ENCODE measurements at regions not wholly inside any gene's neighbourhood (a gene's known extent, or its start where the extent isn't known, plus 50 kb on each side); places are given as distances from the start of the nearest gene placed in this dataset.
A peak's percentile ranks its signal among the peaks of the same experiment; 100 is the strongest.

DNA sequence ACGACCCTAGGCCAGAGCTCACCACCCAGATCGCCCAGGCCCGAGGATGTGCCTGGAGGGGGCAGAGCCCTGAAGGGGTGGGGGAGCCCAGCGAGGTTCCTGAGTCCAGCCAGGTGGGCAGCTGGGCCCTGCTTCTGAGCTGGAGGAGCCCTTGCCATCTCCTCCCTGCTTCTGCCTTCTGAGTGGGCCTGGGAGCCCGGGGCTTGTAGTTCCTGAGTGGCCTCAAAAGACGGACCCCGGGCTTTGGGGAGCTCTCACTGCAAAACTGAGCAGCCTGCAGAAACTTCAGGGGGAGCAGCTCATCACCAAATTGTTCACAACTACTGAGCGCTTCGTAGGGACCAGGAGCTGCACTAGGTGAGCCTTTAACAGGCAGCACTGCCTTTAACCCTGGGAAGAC is 112.1 kb downstream of the NCOR2 start:
- Histone ChIP-seq H3K27ac (ENCODE audit: low read depth, low read length, poor library complexity, severe bottlenecking) (peak overlapping the region; percentile 53), H3K4me1 (ENCODE audit: insufficient read depth, low read length, severe bottlenecking) (peaks cover 51% of the 10 kb centered on the region), H3K4me3 (ENCODE audit: low read depth, low read length, poor library complexity, severe bottlenecking) (no peak overlapping the region), H3F3A (ENCODE audit: insufficient read depth, low read length) (no peaks in the 10 kb centered on the region), H3K79me2 (ENCODE audit: insufficient read depth, low read length) (no peaks in the 10 kb centered on the region), H3K27me3 (ENCODE audit: insufficient read depth, low read length) (no peaks in the 10 kb centered on the region), H3K36me3 (ENCODE audit: insufficient read depth, low read length) (0 out of 2 replicates have a peak, but pooled peaks cover 12% of the 10 kb centered on the region), H4K20me1 (ENCODE audit: insufficient read depth, low read length) (no peaks in the 10 kb centered on the region), H3K9ac (ENCODE audit: low read length) (no peak overlapping the region), H2AFZ (ENCODE audit: low read length) (no peak overlapping the region), H3K9me2 (ENCODE audit: low read depth, low read length) (no peaks in the 10 kb centered on the region), H3K4me2 (ENCODE audit: low read length) (no peak overlapping the region), H3K9me3 (ENCODE audit: low read length) (no peaks in the 10 kb centered on the region)
- no peak for TF ChIP-seq EZH2 (IDR thresholded peaks at IDR 0.05; ENCODE audit: borderline replicate concordance, low read length)
- TF ChIP-seq, protein P1, sequence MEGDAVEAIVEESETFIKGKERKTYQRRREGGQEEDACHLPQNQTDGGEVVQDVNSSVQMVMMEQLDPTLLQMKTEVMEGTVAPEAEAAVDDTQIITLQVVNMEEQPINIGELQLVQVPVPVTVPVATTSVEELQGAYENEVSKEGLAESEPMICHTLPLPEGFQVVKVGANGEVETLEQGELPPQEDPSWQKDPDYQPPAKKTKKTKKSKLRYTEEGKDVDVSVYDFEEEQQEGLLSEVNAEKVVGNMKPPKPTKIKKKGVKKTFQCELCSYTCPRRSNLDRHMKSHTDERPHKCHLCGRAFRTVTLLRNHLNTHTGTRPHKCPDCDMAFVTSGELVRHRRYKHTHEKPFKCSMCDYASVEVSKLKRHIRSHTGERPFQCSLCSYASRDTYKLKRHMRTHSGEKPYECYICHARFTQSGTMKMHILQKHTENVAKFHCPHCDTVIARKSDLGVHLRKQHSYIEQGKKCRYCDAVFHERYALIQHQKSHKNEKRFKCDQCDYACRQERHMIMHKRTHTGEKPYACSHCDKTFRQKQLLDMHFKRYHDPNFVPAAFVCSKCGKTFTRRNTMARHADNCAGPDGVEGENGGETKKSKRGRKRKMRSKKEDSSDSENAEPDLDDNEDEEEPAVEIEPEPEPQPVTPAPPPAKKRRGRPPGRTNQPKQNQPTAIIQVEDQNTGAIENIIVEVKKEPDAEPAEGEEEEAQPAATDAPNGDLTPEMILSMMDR (IDR thresholded peaks at IDR 0.05; ENCODE audit: low read length): no peak

DNA sequence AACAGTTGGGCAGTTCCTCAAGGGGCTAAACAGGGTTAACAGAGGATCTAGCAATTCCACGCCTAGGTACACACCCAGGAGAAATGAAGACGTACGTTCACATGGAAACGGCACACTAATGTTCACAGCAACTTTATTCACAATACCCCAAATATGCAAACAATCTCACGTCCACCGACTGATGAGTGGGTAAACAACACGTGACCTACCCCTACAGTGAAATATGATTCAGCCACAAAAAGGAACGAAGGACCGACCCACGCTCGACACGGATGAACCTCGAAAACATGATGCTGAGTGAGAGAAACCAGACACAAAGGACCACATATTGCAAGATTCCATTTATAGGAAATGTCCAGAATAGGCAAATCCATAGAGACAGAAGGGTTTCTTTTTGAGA is 112.7 kb downstream of the NCOR2 start:
- Histone ChIP-seq H3K4me3 (ENCODE audit: low read depth, low read length, poor library complexity, severe bottlenecking) (no peak overlapping the region), H2AFZ (ENCODE audit: low read length) (no peak overlapping the region), H3K36me3 (ENCODE audit: insufficient read depth, low read length) (0 out of 2 replicates have a peak, but pooled peaks cover 12% of the 10 kb centered on the region), H3K79me2 (ENCODE audit: insufficient read depth, low read length) (no peaks in the 10 kb centered on the region), H3K4me1 (ENCODE audit: insufficient read depth, low read length, severe bottlenecking) (peaks cover 51% of the 10 kb centered on the region), H3F3A (ENCODE audit: insufficient read depth, low read length) (no peaks in the 10 kb centered on the region), H3K9me3 (ENCODE audit: low read length) (no peaks in the 10 kb centered on the region), H3K27ac (ENCODE audit: low read depth, low read length, poor library complexity, severe bottlenecking) (peak overlapping the region; percentile 53), H4K20me1 (ENCODE audit: insufficient read depth, low read length) (no peaks in the 10 kb centered on the region), H3K9me2 (ENCODE audit: low read depth, low read length) (no peaks in the 10 kb centered on the region), H3K4me2 (ENCODE audit: low read length) (peak overlapping the region; percentile 7; the same call in 1 of the 2 replicates), H3K27me3 (ENCODE audit: insufficient read depth, low read length) (no peaks in the 10 kb centered on the region), H3K9ac (ENCODE audit: low read length) (no peak overlapping the region)
- TF ChIP-seq, protein P1 (IDR thresholded peaks at IDR 0.05; ENCODE audit: low read length): no peak
- no peak for TF ChIP-seq EZH2 (IDR thresholded peaks at IDR 0.05; ENCODE audit: borderline replicate concordance, low read length)

DNA sequence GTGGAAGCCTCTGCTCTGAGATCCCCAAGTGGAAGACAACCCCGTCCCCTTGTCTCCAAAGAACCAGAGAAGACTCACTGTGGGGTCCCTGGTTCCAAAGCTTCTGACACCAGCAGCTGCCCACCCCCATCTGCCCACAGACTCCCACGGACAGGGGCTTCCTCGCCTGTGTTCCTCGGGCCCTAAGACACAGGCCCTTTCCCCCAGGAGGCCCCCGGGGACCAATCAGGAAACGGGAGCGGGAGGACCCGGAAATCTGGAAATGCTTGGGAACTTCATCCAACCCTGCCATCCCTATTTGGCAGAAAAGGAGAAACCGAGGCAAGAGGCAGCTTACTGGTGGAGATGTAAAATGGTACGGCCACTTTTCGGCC is 113.1 kb downstream of the NCOR2 start:
- Histone ChIP-seq H3K9me3 (ENCODE audit: low read length) (no peaks in the 10 kb centered on the region), H3K79me2 (ENCODE audit: insufficient read depth, low read length) (no peaks in the 10 kb centered on the region), H3K9ac (ENCODE audit: low read length) (no peak overlapping the region), H3K4me3 (ENCODE audit: low read depth, low read length, poor library complexity, severe bottlenecking) (no peak overlapping the region), H3K4me2 (ENCODE audit: low read length) (peak overlapping the region; percentile 7; the same call in 1 of the 2 replicates), H2AFZ (ENCODE audit: low read length) (no peak overlapping the region), H3K36me3 (ENCODE audit: insufficient read depth, low read length) (0 out of 2 replicates have a peak, but pooled peaks cover 12% of the 10 kb centered on the region), H3K27ac (ENCODE audit: low read depth, low read length, poor library complexity, severe bottlenecking) (peak overlapping the region; percentile 53), H3K27me3 (ENCODE audit: insufficient read depth, low read length) (no peaks in the 10 kb centered on the region), H4K20me1 (ENCODE audit: insufficient read depth, low read length) (no peaks in the 10 kb centered on the region), H3F3A (ENCODE audit: insufficient read depth, low read length) (no peaks in the 10 kb centered on the region), H3K4me1 (ENCODE audit: insufficient read depth, low read length, severe bottlenecking) (peaks cover 51% of the 10 kb centered on the region), H3K9me2 (ENCODE audit: low read depth, low read length) (no peaks in the 10 kb centered on the region)
- TF ChIP-seq, protein P1 (IDR thresholded peaks at IDR 0.05; ENCODE audit: low read length): no peak
- TF ChIP-seq EZH2 (IDR thresholded peaks at IDR 0.05; ENCODE audit: borderline replicate concordance, low read length): no peak
